HL-60 (cell line): ENCODE measurements at regions not wholly inside any gene's neighbourhood (a gene's known extent, or its start where the extent isn't known, plus 50 kb on each side); places are given as distances from the start of the nearest gene placed in this dataset.

Experiments used
- DNase-seq, 2 experiments: peaks; one replicate each; pipeline ENCODE4 v3.0.0-alpha.2; 2010 to 2020; ENCODE audit warnings: low read depth in 1 of 2, low spot score in 1 of 2
- H3K27ac ChIP-seq: fragments of 250-450 bp; sonication (Bioruptor Pico); replicated peaks from 2 replicates; pipeline ENCODE4 v1.5.1; 2020; ENCODE audit warnings: mild to moderate bottlenecking, moderate library complexity
- H3K27me3 ChIP-seq: fragments of 250-450 bp; sonication (Bioruptor Pico); 2 replicates; pipeline ENCODE4 v1.5.1; 2021; ENCODE audit warnings: mild to moderate bottlenecking, moderate library complexity; ENCODE audit not compliant: insufficient read depth, poor library complexity, severe bottlenecking
- H3K4me3 ChIP-seq: replicated peaks from 2 replicates; pipeline ENCODE4 v1.5.1; 2011; ENCODE audit warnings: mild to moderate bottlenecking, control low read depth, low read length; ENCODE audit not compliant: insufficient read depth
- GABPA ChIP-seq: IDR thresholded peaks from 2 replicates; pipeline ENCODE4 v1.6.1; 2012; ENCODE audit warnings: low read depth
- POLR2AphosphoS5 ChIP-seq: IDR thresholded peaks from 2 replicates; pipeline ENCODE4 v1.6.1; 2012; ENCODE audit warnings: low read depth
- SPI1 ChIP-seq: IDR thresholded peaks from 2 replicates; pipeline ENCODE4 v1.6.1; 2012; ENCODE audit warnings: low read depth, mild to moderate bottlenecking, borderline replicate concordance
- TF ChIP-seq, protein P1 (sequence below): IDR thresholded peaks from 2 replicates; pipeline ENCODE4 v1.6.1; 2012; ENCODE audit warnings: low read depth; ENCODE audit not compliant: insufficient replicate concordance
- TF ChIP-seq, protein P2 (sequence below): IDR thresholded peaks from one replicate; pipeline ENCODE4 v1.5.1; 2011; ENCODE audit warnings: low read length, control low read depth, inconsistent platforms; ENCODE audit not compliant: insufficient read depth

DNA sequence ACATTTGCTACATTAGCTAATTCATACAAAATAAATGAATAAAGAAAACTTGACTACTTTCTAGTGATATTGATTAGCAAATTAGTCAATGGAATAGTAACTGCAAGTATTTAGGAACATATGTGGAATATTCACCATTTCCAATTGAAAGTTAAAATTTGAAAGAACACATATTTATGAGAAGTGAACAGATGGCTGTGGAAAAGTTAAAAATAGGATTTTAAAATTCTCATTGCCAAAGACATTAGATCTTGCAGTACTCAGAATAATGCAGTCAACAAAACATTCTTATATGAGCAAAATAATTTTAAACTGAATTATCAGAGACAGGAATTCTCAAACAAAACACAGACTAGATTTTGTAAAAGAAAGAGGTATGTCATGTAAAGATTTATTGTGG lies 613.9 kb upstream of the NOVA1 start:
- DNase-seq = no peak
- H3K27me3 ChIP-seq = no peaks in the 10 kb centered on the region
- no peak for TF ChIP-seq POLR2AphosphoS5
- H3K27ac ChIP-seq = no peak overlapping the region
- no peak overlapping the region for H3K4me3 ChIP-seq

DNA sequence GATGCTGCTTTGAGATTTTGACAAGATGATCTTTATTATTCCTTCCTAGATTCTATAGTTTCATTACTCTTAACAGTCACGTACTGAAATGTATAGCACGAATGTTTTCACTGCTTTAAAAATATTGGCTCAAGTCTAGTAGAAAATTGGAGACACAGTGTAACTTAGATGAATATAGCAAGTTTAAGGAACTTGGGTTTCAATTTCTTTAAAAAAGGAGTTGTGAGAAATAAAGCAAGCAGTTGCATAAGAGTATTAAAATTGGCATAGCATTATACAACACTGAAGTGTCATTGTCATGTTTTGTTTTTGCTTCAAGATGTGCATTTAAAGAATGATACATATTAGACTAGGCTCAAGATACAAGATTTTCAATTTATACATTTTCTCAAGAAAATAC lies 624.8 kb upstream of the NOVA1 start:
- Histone ChIP-seq H3K27me3 (no peaks in the 10 kb centered on the region), H3K27ac (no peak overlapping the region), H3K4me3 (no peak overlapping the region)
- DNase-seq = no peak
- TF ChIP-seq POLR2AphosphoS5 = no peak
- no peak for TF ChIP-seq GABPA
- TF ChIP-seq, protein P1, sequence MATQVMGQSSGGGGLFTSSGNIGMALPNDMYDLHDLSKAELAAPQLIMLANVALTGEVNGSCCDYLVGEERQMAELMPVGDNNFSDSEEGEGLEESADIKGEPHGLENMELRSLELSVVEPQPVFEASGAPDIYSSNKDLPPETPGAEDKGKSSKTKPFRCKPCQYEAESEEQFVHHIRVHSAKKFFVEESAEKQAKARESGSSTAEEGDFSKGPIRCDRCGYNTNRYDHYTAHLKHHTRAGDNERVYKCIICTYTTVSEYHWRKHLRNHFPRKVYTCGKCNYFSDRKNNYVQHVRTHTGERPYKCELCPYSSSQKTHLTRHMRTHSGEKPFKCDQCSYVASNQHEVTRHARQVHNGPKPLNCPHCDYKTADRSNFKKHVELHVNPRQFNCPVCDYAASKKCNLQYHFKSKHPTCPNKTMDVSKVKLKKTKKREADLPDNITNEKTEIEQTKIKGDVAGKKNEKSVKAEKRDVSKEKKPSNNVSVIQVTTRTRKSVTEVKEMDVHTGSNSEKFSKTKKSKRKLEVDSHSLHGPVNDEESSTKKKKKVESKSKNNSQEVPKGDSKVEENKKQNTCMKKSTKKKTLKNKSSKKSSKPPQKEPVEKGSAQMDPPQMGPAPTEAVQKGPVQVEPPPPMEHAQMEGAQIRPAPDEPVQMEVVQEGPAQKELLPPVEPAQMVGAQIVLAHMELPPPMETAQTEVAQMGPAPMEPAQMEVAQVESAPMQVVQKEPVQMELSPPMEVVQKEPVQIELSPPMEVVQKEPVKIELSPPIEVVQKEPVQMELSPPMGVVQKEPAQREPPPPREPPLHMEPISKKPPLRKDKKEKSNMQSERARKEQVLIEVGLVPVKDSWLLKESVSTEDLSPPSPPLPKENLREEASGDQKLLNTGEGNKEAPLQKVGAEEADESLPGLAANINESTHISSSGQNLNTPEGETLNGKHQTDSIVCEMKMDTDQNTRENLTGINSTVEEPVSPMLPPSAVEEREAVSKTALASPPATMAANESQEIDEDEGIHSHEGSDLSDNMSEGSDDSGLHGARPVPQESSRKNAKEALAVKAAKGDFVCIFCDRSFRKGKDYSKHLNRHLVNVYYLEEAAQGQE = no peak
- TF ChIP-seq, protein P2, sequence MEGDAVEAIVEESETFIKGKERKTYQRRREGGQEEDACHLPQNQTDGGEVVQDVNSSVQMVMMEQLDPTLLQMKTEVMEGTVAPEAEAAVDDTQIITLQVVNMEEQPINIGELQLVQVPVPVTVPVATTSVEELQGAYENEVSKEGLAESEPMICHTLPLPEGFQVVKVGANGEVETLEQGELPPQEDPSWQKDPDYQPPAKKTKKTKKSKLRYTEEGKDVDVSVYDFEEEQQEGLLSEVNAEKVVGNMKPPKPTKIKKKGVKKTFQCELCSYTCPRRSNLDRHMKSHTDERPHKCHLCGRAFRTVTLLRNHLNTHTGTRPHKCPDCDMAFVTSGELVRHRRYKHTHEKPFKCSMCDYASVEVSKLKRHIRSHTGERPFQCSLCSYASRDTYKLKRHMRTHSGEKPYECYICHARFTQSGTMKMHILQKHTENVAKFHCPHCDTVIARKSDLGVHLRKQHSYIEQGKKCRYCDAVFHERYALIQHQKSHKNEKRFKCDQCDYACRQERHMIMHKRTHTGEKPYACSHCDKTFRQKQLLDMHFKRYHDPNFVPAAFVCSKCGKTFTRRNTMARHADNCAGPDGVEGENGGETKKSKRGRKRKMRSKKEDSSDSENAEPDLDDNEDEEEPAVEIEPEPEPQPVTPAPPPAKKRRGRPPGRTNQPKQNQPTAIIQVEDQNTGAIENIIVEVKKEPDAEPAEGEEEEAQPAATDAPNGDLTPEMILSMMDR = no peak
- no peak for TF ChIP-seq SPI1

DNA sequence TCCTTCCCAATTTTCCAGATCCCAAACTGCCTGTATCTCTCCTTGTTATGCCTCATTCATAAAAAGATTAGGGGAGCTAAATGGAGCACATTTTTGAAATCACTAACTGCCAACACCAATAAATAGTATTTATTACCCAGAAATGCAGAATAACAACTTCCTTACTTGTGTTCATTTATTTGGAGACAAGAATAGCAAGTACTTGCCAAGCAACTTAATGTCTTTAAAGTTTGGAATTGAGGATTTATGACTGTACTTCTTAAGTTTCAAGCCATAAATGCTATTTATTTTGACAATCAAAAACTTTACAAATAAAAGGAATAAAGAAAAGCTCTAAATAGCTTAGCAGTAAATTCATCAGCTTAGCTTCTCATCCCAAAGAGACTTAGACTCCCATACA lies 626.1 kb upstream of the NOVA1 start:
- no peak overlapping the region for H3K4me3 ChIP-seq
- no peaks in the 10 kb centered on the region for H3K27me3 ChIP-seq
- no peak overlapping the region for H3K27ac ChIP-seq
- DNase-seq = no peak
- TF ChIP-seq SPI1 (no peak), POLR2AphosphoS5 (no peak), GABPA (no peak)
- TF ChIP-seq, protein P2 = no peak
- TF ChIP-seq, protein P1 = no peak

DNA sequence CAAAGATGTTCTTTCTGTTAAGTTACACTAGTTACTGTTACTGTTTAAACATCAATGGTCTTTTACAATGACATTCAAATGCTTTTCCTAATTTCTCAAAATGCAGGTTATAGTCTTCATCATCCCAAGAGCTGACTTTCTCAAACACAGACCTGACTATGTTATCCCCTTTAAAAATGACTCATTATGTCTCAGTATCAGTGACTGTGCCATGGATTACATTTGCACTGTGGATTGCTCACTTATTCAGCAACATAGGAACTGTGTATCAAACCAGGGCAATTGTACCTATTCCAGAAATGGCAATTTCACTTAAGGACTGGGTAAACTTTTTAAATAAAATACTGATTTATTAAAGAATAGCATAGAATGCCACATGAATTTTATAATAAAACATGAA lies 630.2 kb upstream of the NOVA1 start:
- no peak overlapping the region for H3K27ac ChIP-seq
- TF ChIP-seq SPI1 (no peak), POLR2AphosphoS5 (no peak)
- TF ChIP-seq, protein P2 = no peak
- H3K27me3 ChIP-seq = no peaks in the 10 kb centered on the region
- no peak overlapping the region for H3K4me3 ChIP-seq
- DNase-seq = no peak
